H1 (cell line): ENCODE measurements at regions not wholly inside any gene's neighbourhood (a gene's known extent, or its start where the extent isn't known, plus 50 kb on each side); places are given as distances from the start of the nearest gene placed in this dataset.

Experiments
- CTCF ChIA-PET: fragments of 300-600 bp; sonication (Branson Sonifier 250); formaldehyde crosslinking; loops from one replicate; lab custom pipeline; 2021; ENCODE audit not compliant: partially characterized antibody; lab: Charles Lee
- POLR2A ChIA-PET: fragments of 300-600 bp; sonication (Branson Sonifier 250); formaldehyde crosslinking; loops from one replicate; lab custom pipeline; 2021; ENCODE audit warnings: inconsistent platforms; ENCODE audit not compliant: partially characterized antibody; lab: Charles Lee
- DNase-seq, 2 experiments: peaks; one replicate each; pipeline versions ENCODE4 v3.0.0 to v3.0.0-alpha.2; 2010 to 2022; ENCODE audit warnings: low spot score in 2 of 2, low read depth in 1 of 2, mixed read lengths in 1 of 2
- FAIRE-seq: peaks from 2 replicates; lab custom pipeline; 2011; peaks lifted over from hg19 to GRCh38; lab: Jason Lieb, UNC
- H2AFZ ChIP-seq: 2 replicates; pipeline ENCODE4 v1.8.1; 2012; ENCODE audit warnings: low read length, inconsistent platforms
- H2AK5ac ChIP-seq: 2 replicates; pipeline ENCODE4 v1.6.1; 2013; ENCODE audit warnings: low read depth, low read length
- H2BK120ac ChIP-seq: replicated peaks from 2 replicates; pipeline ENCODE3; 2013; ENCODE audit warnings: low read depth, low read length, inconsistent platforms
- H2BK12ac ChIP-seq: 2 replicates; pipeline ENCODE4 v1.6.1; 2013; ENCODE audit warnings: low read depth, low read length
- H2BK15ac ChIP-seq: 2 replicates; pipeline ENCODE4 v1.6.1; 2013; ENCODE audit warnings: low read length
- H2BK20ac ChIP-seq: 2 replicates; pipeline ENCODE4 v1.6.1; 2013; ENCODE audit warnings: low read length
- H2BK5ac ChIP-seq: 2 replicates; pipeline ENCODE4 v1.6.1; 2013; ENCODE audit warnings: low read depth, low read length
- H3K14ac ChIP-seq: 2 replicates; pipeline ENCODE4 v1.6.1; 2013; ENCODE audit warnings: inconsistent platforms; ENCODE audit not compliant: insufficient read length
- H3K18ac ChIP-seq: 2 replicates; pipeline ENCODE4 v1.6.1; 2013; ENCODE audit warnings: low read length; ENCODE audit errors: extremely low read depth
- H3K23ac ChIP-seq: 2 replicates; pipeline ENCODE4 v1.6.1; 2013; ENCODE audit warnings: inconsistent platforms; ENCODE audit not compliant: insufficient read length
- H3K23me2 ChIP-seq: 2 replicates; pipeline ENCODE4 v1.6.1; 2013; ENCODE audit warnings: low read depth, low read length
- H3K27ac ChIP-seq: 2 replicates; pipeline ENCODE4 v1.6.1; 2011; ENCODE audit warnings: low read depth, low read length, inconsistent platforms
- H3K27me3 ChIP-seq, 4 experiments: replicated peaks in 1 of 4; 1 replicate in 1 of 4; 2 replicates in 3 of 4; pipeline versions ENCODE4 v1.6.1 to v1.8.1; 2011 to 2013; ENCODE audit warnings: low read length in 3 of 4, mild to moderate bottlenecking in 3 of 4, inconsistent platforms in 2 of 4, mixed read lengths in 2 of 4, moderate library complexity in 1 of 4; ENCODE audit not compliant: control insufficient read depth in 3 of 4, insufficient read depth in 3 of 4; ENCODE audit errors: extremely low read depth in 1 of 4
- H3K36me3 ChIP-seq, 4 experiments: 2 replicates each; pipeline versions ENCODE4 v1.6.1 to v1.8.1; 2011 to 2013; ENCODE audit warnings: mild to moderate bottlenecking in 4 of 4, low read length in 3 of 4, moderate library complexity in 2 of 4, control low read depth in 1 of 4, inconsistent platforms in 1 of 4; ENCODE audit not compliant: insufficient read depth in 4 of 4, control insufficient read depth in 2 of 4
- H3K4ac ChIP-seq: replicated peaks from 2 replicates; pipeline ENCODE3; 2013; ENCODE audit warnings: low read length, low read depth, mixed read lengths, inconsistent platforms; ENCODE audit not compliant: insufficient read length
- H3K4me1 ChIP-seq, 4 experiments: replicated peaks in 1 of 4; 1 replicate in 1 of 4; 2 replicates in 3 of 4; pipeline versions ENCODE4 v1.6.1 to v1.8.1; 2011 to 2013; ENCODE audit warnings: low read length in 3 of 4, inconsistent platforms in 2 of 4, mixed read lengths in 1 of 4; ENCODE audit not compliant: insufficient read depth in 4 of 4, control insufficient read depth in 3 of 4
- H3K4me2 ChIP-seq, 2 experiments: 2 replicates each; pipeline versions ENCODE4 v1.6.1 to v1.8.1; 2011 to 2013; ENCODE audit warnings: low read depth in 2 of 2, low read length in 2 of 2, control low read depth in 1 of 2, inconsistent platforms in 1 of 2, mild to moderate bottlenecking in 1 of 2; ENCODE audit not compliant: insufficient read depth in 1 of 2
- H3K4me3 ChIP-seq, 4 experiments: fragments of 200-600, 300-600 bp in 1 of 4; sonication (generic), shearing (Covaris generic), sonication (Bioruptor Twin) in 1 of 4; 2 replicates each; pipeline versions ENCODE4 v1.5.1 to v1.8.1; 2011 to 2016; ENCODE audit warnings: low read length in 4 of 4, low read depth in 3 of 4, control low read depth in 2 of 4, inconsistent platforms in 2 of 4, mild to moderate bottlenecking in 2 of 4, mixed read lengths in 1 of 4, moderate library complexity in 1 of 4; ENCODE audit not compliant: insufficient read depth in 2 of 4; ENCODE audit errors: extremely low read depth in 1 of 4
- H3K56ac ChIP-seq: replicated peaks from 2 replicates; pipeline ENCODE3; 2013; ENCODE audit warnings: low read depth, mild to moderate bottlenecking, mixed read lengths, low read length, inconsistent platforms; ENCODE audit not compliant: insufficient read length
- H3K79me1 ChIP-seq: 2 replicates; pipeline ENCODE4 v1.6.1; 2013; ENCODE audit warnings: low read depth, low read length, control low read depth
- H3K79me2 ChIP-seq, 2 experiments: 2 replicates each; pipeline versions ENCODE4 v1.6.1 to v1.8.1; 2012 to 2013; ENCODE audit warnings: low read length in 2 of 2, mild to moderate bottlenecking in 2 of 2, inconsistent platforms in 1 of 2; ENCODE audit not compliant: insufficient read depth in 2 of 2, control insufficient read depth in 1 of 2
- H3K9ac ChIP-seq, 4 experiments: replicated peaks in 1 of 4; 1 replicate in 1 of 4; 2 replicates in 3 of 4; pipeline versions ENCODE4 v1.6.1 to v1.8.1; 2011 to 2013; ENCODE audit warnings: low read depth in 3 of 4, low read length in 3 of 4, control low read depth in 2 of 4, mild to moderate bottlenecking in 2 of 4, moderate library complexity in 2 of 4, inconsistent platforms in 1 of 4; ENCODE audit errors: extremely low read depth in 1 of 4
- H3K9me3 ChIP-seq, 2 experiments: 2 replicates each; pipeline versions ENCODE4 v1.6.1 to v1.8.1; 2012 to 2013; ENCODE audit warnings: mild to moderate bottlenecking in 2 of 2, moderate library complexity in 2 of 2, control low read depth in 1 of 2, inconsistent platforms in 1 of 2, low read depth in 1 of 2, low read length in 1 of 2, mixed read lengths in 1 of 2; ENCODE audit not compliant: insufficient read depth in 2 of 2
- H4K20me1 ChIP-seq, 2 experiments: replicated peaks in 1 of 2; 2 replicates each; pipeline versions ENCODE3 to v1.8.1; 2011 to 2013; ENCODE audit warnings: inconsistent platforms in 2 of 2, low read length in 2 of 2, mild to moderate bottlenecking in 1 of 2; ENCODE audit not compliant: insufficient read depth in 2 of 2, control insufficient read depth in 1 of 2
- H4K5ac ChIP-seq: 2 replicates; pipeline ENCODE4 v1.6.1; 2013; ENCODE audit warnings: low read length, low read depth, mixed read lengths, inconsistent platforms; ENCODE audit not compliant: insufficient read length
- H4K8ac ChIP-seq: 2 replicates; pipeline ENCODE4 v1.8.0; 2013; ENCODE audit warnings: mild to moderate bottlenecking, moderate library complexity, low read length, inconsistent platforms; ENCODE audit not compliant: insufficient read depth; ENCODE audit errors: extremely low read depth
- H4K91ac ChIP-seq: replicated peaks from 2 replicates; pipeline ENCODE3; 2013; ENCODE audit warnings: low read length, mixed read lengths, inconsistent platforms; ENCODE audit not compliant: insufficient read length
- CHD1 ChIP-seq: IDR thresholded peaks from 2 replicates; pipeline ENCODE4 v1.6.1; 2012; ENCODE audit warnings: low read depth, low read length, improper control_type of control experiment
- EZH2 ChIP-seq: fragments of 200-600 bp; sonication (generic); IDR thresholded peaks from 2 replicates; pipeline ENCODE4 v1.7.1; 2012; ENCODE audit warnings: low read depth, mild to moderate bottlenecking, moderate library complexity, low read length, inconsistent platforms; ENCODE audit not compliant: severe bottlenecking
- HDAC2 ChIP-seq, 2 experiments: fragments of 300-600 bp in 1 of 2; sonication (generic) in 1 of 2; IDR thresholded peaks; 2 replicates each; pipeline ENCODE4 v1.6.1; 2011 to 2012; ENCODE audit warnings: low read depth in 2 of 2, low read length in 2 of 2, mild to moderate bottlenecking in 2 of 2, moderate library complexity in 2 of 2, borderline replicate concordance in 1 of 2, inconsistent platforms in 1 of 2
- HDAC6 ChIP-seq: IDR thresholded peaks from one replicate; pipeline ENCODE4 v1.7.1; 2012; ENCODE audit warnings: low read depth, mild to moderate bottlenecking, inconsistent platforms, low read length, moderate library complexity
- KDM1A ChIP-seq: fragments of 200-600, 300-600 bp; sonication (generic); IDR thresholded peaks from 2 replicates; pipeline ENCODE4 v1.7.1; 2016; ENCODE audit warnings: mild to moderate bottlenecking, low read length, borderline replicate concordance
- SIN3A ChIP-seq, 2 experiments: IDR thresholded peaks in 1 of 2; conservative IDR thresholded peaks in 1 of 2; 2 replicates each; pipeline ENCODE4 v1.6.1; 2011 to 2012; ENCODE audit warnings: low read length in 2 of 2, improper control_type of control experiment in 1 of 2, low read depth in 1 of 2, mild to moderate bottlenecking in 1 of 2
- YY1 ChIP-seq: IDR thresholded peaks from 2 replicates; pipeline ENCODE4 v1.6.1; 2011; ENCODE audit warnings: low read depth, mild to moderate bottlenecking, low read length
- ZNF274 ChIP-seq: IDR thresholded peaks from 2 replicates; pipeline ENCODE4 v1.7.0; 2012; ENCODE audit warnings: low read length, borderline replicate concordance; ENCODE audit errors: extremely low read depth
- WGBS, 2 experiments: shearing (Covaris generic) in 1 of 2; methylation state at CpG; one replicate each; pipeline versions ENCODE4 v1.1.6 to v1.1.7; 2013 to 2015; ENCODE audit warnings: low lambda C conversion rate in 2 of 2, mixed read lengths in 2 of 2, inconsistent platforms in 1 of 2, low coverage in 1 of 2, missing lambda C conversion rate in 1 of 2; ENCODE audit not compliant: insufficient replicate concordance in 2 of 2, insufficient coverage in 1 of 2, insufficient read length in 1 of 2; ENCODE audit errors: extremely low coverage in 1 of 2, missing lambda C conversion rate in 1 of 2; 5-methylcytosine and 5-hydroxymethylcytosine counted together
- TF ChIP-seq, protein P1 (sequence below): IDR thresholded peaks from 2 replicates; pipeline ENCODE4 v1.6.1; 2012; ENCODE audit warnings: inconsistent platforms

- POLR2A ChIA-PET: no interaction called here
- 93% methylated on average over 7 of the region's 7 CpGs; no CpG with 5 or more reads in 1 of the 2 experiments for WGBS, 2 experiments
- H3K56ac ChIP-seq: no peak overlapping the region
These were observed 736.3 kb upstream of the KLHL1 start for GRCh38 chr13:70844391-70845108.

More at GRCh38 chr13:70844391-70845108, 736.3 kb upstream of the KLHL1 start:
- no peaks in the 10 kb centered on the region for H3K23me2 ChIP-seq
- TF ChIP-seq SIN3A (conservative IDR thresholded peaks at IDR 0.05 in 1 of 2, IDR thresholded peaks at IDR 0.05 in 1 of 2; ENCODE audit: low read depth in 1 of 2, low read length in 2 of 2) (no peak), YY1 (no peak), ZNF274 (no peak), EZH2 (no peak), HDAC6 (no peak), HDAC2 (IDR thresholded peaks at IDR 0.05; ENCODE audit: borderline replicate concordance in 1 of 2, low read depth in 2 of 2, low read length in 2 of 2) (no peak), CHD1 (no peak), KDM1A (no peak)
- TF ChIP-seq, protein P1, sequence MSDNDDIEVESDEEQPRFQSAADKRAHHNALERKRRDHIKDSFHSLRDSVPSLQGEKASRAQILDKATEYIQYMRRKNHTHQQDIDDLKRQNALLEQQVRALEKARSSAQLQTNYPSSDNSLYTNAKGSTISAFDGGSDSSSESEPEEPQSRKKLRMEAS: no peak
- TF ChIP-seq, all 59 proteins: peak for 0
- no peak overlapping the region for H3K27ac ChIP-seq
- no peak overlapping the region for H3K4me3 ChIP-seq
- no peak overlapping the region for H3K4ac ChIP-seq
- no peaks in the 10 kb centered on the region for H3K9me3 ChIP-seq
- H3K4me2 ChIP-seq: no peak overlapping the region
- H4K8ac ChIP-seq: no peak overlapping the region; the same call in 1 of the 2 replicates
- no peaks in the 10 kb centered on the region for H3K27me3 ChIP-seq
- no peak overlapping the region for H2BK20ac ChIP-seq
- H2BK5ac ChIP-seq: no peak overlapping the region
- H3K23ac ChIP-seq: no peak overlapping the region
- no peak overlapping the region for H3K14ac ChIP-seq
- no peak overlapping the region for H2BK15ac ChIP-seq
- no peak overlapping the region for H2AK5ac ChIP-seq
- H2AFZ ChIP-seq: no peak overlapping the region; the same call in 1 of the 2 replicates
- no peak overlapping the region for H4K5ac ChIP-seq
- no peaks in the 10 kb centered on the region for H3K79me1 ChIP-seq
- H3K9ac ChIP-seq: no peak overlapping the region
- FAIRE-seq (no peak), DNase-seq (no peak)
- H4K20me1 ChIP-seq: no peaks in the 10 kb centered on the region
- H3K79me2 ChIP-seq: no peaks in the 10 kb centered on the region
- H3K4me1 ChIP-seq: peaks cover 0 to 10% (median 0%) of the 10 kb centered on the region in 4 experiments; a peak in 2 of 7 replicates
- no peak overlapping the region for H2BK120ac ChIP-seq
- H3K36me3 ChIP-seq: no peaks in the 10 kb centered on the region
- H2BK12ac ChIP-seq: no peak overlapping the region
- CTCF ChIA-PET: interaction anchor here (0.8 to 1.3 kb wide), 5 partner anchors 14 to 172 kb away, joined by 3 read pairs; no protein-coding TSS in a partner anchor
- H4K91ac ChIP-seq: no peak overlapping the region
- no peak overlapping the region for H3K18ac ChIP-seq
